DMS53 treated with DMSO at 0.1 percent for 48 hours (cell line): ENCODE measurements at regions not wholly inside any gene's neighbourhood (a gene's known extent, or its start where the extent isn't known, plus 50 kb on each side); places are given as distances from the start of the nearest gene placed in this dataset.

Experiments used
- DNase-seq: peaks from one replicate; lab custom pipeline; 2025; ENCODE audit not compliant: unreplicated experiment; lab: John Stamatoyannopoulos, UW

DNA sequence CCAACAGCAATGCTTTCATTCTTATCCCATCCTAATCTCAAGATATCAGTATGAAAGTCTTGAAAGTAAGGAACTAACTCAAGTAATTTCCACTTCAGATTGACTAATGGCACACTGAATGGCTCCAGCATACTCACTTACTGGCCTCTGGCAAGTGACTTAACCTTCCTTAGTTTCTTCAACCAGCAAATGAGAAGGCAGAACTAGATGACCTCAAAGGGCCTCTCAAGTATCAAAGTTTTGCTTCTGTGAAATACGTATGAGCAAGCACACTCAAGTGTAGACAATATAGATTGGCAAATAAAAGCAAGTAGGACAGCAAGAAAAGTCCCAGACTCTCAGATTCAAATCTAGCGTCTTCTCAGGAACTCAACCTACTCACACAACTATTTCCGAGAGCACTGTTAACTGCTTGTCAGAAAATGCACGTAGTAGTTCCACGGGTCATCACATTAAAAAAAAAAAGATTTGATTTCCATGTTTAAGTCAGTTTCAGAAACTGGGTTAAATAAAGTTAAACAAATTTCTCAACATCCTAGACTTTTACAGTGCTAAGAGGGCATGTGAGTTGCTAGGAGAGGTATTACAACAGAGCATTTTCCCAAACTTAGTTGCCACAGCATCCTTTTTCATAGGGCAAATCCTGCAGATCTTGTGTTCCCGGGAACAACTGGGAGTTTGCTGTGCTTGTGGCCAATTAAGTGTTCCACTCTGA is 276.9 kb upstream of the KLF14 start:
- no peak for DNase-seq

DNA sequence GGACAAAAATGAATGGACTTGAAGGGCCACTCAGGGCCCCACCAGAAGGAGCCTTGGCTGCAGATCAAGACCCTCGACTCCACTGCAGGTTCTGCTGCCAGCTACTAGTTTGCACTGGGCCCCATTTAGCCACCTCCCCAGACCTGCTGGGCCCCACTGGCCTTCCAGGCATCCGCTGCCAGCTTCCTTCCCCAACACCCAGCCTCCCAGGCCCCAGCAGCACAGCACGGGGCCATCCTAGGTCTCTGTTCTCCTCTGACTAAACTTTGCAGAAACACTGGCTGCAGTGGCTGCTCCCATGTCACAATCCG is 277.4 kb upstream of the KLF14 start:
- no peak for DNase-seq

DNA sequence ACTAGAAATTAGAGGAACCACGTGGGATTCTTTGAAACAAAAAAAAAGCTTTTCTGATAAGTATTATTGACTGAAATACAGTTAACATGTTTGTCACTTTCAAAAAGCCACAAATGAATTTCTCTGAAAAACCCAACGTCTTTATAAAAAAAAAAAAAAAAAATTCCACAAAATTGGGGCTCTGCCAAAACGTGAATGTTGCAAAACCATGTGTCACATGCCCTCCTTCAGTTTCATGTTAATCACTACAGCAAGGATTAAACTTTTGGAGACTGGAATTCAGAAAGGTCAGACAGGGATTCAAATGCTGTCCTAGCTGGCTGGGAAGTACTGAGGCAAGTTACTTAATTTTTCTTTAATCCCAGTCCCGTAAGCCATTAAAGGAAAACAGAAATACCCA is 278.0 kb upstream of the KLF14 start:
- no peak for DNase-seq

DNA sequence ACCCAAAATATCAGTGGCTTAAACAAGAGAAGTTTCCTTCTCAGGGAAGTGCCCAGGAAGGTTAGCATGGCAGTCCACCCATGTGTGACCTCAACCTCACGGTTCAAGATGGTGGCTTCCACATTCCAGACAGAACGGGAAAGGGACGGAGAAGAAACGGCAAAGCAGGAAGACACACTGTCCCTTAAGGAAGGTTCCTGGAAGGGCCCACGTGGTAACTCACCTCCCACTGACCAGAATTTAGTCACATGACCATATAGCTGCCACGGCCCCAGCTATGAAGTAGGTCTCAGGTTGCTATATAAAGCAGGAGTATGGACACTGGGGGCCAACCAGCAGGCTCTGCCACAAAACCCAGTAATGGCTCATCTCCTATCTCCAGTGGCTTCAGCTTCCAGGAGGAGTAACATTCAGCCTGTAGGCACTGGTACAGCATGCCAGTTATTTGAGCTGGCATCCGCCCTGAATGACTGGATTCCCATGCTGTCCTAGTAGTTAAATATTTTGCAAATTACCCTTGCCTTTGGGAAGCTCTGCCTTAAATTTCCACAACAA is 278.5 kb upstream of the KLF14 start:
- DNase-seq: no peak

DNA sequence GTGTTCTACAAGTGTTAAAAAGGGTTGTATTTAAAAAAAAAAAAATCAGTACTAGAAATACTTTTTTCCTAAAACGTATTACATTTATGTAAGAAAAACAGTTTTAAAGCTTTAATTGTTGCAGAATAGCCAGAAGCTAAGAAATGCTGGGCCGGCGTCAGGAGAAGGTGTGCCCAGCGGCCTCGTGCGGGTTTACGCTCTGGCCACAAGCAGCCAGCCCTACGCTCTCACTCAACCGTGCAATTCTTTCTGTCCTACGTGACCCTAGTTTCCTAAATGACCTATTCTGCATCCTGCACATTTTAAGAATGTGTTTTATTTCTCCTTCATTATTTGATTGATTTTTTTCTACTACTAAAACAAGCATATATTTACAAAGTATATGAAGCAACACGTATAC is 279.7 kb upstream of the KLF14 start:
- DNase-seq: no peak

DNA sequence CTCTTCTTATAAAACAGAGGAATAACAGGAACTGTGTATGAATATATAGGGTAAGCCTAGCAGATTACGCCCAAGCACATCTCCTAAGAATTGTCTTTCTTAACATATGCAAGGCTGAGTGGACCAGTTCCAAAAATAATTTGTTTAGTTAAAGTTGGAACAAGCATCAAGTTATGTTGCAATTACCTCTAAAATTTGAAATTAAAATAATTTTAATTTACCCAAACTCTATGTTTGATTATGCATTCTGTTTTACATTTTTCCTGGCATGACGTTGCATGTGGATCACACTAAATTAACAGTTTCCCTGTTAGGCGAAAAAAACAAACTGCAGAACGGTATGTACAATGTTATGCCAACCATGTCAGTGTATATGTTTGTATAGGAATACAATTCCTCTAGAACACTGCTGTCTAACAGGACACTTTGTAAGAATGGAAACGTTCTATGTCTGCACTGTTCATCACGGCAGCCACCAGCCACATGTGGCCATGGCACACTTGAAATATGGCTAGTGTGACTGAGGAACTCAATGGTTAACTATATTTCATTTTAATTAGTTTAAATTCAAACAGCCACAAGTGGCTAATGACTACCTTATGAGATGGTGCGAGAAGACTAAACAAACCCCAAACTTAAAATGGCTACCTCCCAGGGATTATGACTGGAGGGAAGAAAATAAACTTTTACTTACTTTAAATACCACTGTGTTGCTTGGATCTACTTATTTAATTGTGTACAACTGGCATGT is 281.1 kb upstream of the KLF14 start:
- no peak for DNase-seq

DNA sequence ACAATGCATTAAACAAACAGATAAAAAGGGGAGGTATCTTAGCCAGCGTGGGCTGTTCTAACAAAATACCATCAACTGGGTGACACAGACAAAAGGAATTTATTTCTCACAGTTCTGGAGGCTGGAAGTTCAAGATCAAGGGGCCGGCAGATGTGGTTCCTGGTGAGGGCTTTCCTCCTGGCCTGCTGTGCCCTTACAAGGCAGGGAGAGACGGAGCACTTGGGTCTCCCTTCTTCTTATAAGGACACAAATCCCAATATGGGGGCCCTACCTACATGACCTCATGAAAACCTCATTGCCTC is 281.6 kb upstream of the KLF14 start:
- no peak for DNase-seq

DNA sequence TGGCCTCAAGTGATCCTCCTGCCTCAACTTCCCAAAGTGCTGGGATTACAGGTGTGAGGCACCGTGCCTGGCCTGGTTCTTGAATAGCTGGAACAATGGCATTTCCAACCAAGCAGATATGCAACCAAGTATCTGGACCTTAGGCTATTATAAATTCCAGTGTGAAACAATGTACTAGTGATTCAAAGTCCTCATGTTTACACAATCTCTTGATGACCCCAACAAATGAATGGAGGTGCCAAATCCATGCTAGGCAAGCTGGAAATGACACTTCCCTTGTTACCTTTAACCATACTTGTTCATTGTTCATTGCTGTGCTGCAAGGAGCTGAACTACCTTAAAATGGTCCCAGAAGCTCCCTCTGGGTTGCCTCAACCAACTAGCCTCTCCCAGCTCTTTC is 282.2 kb upstream of the KLF14 start:
- no peak for DNase-seq

DNA sequence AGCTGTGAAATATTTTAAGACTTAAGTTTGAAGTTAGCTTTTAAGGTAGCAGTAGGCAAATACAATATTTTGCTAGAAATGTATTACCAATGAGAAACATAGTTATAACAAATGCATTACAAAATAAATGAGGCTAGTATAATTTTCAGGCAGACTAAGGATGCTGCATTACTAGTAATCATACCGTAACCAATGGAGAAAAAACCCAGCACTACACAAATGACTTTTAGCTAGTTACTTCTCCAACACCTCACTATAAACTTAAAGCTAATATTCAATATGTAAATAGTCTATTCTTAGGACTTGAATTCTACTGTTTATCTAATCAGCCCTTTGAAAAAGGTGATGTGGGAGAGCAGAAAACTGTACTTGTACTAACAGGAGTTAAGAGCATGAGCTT is 285.3 kb upstream of the KLF14 start:
- DNase-seq: no peak

DNA sequence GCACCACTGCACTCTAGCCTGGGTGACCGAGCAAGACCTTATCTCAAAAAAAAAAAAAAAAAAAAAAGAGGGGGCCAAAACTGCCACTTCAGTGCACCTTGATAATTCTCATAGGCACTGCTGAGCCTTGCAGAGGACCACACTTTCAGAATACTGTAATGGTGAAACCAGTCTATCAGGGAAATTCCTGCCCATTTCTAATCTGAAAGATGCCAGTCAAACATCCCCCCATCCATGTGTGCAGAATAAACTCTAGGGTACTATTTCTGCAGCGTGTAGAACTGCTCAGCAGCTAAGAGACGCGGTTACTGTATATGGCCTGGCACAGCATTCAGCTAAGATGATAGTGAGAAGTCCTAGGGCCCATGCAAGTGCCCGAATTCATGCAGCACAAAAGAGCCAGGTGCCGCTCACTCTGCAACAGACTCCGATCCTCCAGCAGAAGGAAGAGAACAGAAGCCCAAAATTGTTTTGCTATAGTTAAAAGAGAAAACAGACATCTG is 286.8 kb upstream of the KLF14 start:
- no peak for DNase-seq

DNA sequence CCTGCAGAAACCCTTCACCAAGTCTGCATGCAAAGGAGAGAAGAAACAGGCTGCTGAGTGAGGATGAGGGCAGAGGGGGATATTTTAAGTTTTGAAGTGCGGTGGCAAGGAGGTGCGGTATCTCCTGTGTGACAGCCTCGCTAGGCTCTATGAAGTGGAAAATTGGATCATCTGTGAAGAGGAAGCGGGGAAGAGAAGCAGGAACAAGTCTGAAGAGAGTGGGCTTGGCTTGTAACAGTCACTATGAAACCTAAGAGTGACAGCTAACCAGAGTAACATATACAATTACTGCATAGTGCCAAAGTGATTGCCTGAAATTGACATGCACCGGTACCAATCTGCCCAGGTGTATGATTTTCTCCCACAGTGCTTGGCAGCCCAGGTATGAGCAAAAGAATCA is 287.5 kb upstream of the KLF14 start:
- DNase-seq: no peak

DNA sequence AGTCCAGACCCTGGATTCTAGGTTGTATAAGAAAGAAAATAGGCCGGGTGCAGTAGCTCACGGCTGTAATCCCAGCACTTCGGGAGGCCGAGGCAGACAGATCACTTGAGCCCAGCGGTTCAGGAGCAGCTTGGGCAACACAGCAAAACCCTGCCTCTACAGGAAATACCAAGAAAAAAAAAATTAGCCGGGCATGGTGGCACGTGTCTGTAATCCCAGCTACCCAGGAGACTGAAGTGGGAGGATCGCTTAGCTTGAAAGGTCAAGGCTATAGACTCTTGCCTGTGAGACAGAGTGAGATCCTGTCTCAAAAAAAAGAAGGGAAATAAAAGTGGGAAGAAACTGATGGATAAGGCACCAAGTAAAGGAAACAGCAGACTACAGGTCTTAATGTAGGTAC is 287.9 kb upstream of the KLF14 start:
- no peak for DNase-seq

DNA sequence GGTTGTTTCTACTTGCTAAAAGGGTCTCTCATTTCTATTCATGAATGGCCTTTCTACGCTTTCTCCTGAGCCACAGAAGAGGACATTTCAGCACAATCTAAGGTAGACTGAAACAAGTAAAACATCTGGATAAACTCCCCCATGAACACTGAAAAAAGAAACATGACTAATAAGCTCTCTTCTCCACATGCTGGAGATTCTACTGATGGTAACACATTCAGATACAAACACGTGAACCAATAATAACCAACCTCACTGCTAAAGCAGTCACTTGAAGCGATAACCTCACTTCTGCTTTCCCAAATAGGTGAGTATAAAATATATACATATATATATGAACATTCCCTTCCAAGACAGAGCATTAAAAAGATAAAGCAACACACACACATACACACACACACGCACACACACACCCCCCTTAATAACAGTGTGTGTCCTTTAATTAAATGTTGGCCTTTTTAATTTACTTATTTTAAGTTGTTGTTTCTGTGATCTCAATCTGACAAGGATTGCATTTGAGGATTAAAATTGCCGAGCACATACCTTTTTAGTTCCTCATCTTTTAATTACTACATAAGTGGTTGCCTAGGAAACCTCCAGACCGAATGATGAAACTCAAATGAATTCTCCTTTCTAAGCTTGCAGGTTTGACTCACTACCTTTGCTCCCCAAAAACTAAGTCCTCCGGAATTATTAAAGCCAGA is 292.4 kb upstream of the KLF14 start:
- no peak for DNase-seq

DNA sequence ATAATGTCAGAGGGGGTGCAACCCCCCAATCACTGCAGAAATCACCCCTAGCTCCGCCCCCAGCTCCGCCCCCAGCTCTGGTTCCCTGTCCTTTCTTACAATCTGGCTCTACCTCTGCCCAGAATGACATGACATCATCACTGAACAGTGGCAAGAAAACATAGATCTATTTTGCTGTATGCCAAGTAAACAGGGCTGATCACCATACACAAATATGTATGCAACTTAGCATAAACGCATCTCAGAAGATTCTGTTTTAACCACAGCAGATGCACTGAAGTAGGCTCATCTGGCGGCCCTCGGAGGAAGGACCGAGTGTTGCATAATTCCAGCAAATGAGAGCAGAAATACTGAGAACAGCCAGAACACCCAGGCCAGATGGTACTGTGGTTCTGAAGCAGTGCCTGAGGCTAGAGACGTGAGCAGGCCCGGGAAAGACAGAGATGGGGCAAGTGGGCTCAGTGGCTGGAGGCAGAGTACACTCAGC is 293.3 kb upstream of the KLF14 start:
- no peak for DNase-seq

DNA sequence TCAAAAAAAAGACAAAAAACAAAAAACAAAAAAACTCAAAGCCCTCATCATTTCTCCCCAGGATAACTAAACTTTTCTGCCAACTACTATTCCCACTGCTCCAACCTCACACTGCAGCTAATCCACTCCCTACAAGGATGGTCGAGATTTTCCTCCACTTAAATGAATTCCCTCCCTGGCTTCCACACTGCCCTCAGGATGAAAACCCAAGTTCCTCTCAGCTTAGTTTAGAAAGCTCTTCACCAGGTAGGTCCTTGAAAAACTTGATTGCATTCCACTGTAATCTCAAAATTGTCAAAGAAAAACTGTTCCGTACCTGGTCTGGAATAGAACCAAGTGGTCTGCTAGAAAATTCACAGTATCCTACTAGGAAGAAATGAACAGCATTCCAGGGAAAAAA is 294.3 kb upstream of the KLF14 start:
- DNase-seq: no peak

DNA sequence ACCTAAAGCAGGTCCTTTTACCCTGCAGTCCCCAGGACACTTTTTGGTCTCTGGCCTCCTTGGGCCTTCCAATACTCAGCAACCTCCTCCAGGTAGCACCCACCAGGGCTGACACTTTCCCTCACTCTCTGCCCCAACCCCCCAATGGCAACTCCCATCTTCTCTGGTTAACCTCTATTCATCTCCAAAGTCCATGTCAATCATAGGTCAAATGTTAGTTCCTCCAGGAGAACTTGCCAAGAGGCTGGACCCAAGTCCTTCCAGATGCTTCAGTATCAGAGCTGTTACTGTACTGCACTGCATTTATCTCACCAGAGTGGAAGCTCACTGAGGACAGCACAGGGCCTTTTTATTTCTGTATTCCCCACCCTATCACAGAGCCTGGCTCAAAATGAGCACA is 295.0 kb upstream of the KLF14 start:
- no peak for DNase-seq

DNA sequence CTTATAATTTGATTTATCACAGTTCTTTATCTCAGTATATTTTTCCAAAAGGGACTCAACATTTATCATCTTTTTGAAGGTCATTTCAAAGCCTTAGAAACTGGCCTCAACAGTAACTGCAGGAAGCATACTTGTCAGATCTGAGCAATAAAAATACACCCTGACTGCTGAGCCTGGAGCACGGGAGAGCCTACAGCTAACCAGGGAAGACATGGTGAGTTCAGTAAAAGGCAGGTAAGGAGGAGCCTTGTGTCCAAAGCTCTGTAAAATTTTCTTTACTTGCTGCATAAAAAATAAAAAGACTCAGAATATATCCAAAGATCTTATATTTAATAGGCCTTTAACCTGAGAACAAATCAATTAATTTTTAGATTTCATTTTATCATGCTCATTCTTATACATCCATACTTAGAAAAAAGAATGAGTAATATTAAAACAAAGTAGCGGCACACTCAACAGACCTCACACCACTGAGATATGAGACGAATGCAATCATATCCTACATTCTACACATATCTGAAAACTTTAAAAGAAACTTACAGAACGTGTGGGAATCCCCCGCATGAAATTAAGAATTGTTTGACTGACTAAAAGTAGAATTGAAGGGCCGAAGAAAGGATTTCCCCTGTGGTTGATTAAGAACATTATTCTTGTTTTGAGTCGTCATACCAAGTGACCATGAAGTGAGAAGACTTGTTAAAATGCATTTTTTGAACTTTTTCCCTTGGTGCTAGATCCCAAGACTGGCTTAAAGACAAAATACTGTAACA is 296.4 kb upstream of the MKLN1 start:
- no peak for DNase-seq

DNA sequence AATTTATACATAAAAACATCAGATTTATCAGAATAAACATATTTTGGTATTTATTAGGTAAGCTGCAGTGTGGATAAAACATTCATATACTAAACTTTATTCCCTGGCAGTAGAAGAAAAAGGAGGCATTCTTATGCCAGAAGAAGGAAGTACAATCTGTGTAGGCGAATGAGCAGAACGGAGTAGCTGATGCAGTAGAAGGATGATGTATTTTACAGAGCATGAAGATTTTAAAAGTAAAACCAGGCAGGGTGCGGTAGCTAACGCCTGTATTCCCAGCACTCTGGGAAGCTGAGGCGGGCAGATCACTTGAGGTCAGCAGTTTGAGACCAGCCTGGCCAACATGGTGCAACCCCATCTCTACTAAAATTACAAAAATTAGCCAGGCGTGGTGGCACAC is 294.9 kb upstream of the MKLN1 start:
- DNase-seq: no peak

DNA sequence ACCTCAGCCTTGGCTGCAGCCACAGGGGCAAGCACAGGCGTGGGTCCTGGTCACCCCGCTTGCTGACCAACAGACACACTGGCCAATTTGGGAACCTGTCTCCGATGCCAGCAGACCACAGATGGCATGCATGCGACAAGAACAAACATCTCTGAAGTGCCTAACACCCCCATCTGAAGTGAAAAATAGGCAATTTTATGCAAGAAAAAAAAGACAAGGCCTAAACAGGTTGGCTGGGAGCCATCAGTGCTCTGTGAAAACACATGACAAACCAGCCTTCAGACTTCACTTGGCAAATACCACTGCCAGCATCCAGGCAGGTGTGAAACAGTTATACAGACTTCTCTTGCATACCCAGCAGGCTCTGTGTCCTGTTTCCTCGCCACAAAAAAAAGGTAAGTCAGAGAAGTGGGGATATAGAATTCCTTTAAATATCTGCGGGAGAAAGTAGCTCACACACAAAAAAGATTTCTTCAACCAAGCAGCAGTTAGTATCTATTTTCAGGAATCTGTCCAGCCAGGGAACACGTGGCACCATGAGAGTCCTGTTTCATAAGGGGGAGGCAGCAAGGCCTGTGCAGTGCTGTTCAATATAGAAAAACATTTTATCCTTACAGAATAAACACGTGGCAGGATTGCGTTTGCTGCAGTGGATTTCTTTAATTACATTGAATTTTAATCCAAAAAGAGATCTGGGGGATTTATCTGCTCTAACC is 293.4 kb upstream of the MKLN1 start:
- no peak for DNase-seq

DNA sequence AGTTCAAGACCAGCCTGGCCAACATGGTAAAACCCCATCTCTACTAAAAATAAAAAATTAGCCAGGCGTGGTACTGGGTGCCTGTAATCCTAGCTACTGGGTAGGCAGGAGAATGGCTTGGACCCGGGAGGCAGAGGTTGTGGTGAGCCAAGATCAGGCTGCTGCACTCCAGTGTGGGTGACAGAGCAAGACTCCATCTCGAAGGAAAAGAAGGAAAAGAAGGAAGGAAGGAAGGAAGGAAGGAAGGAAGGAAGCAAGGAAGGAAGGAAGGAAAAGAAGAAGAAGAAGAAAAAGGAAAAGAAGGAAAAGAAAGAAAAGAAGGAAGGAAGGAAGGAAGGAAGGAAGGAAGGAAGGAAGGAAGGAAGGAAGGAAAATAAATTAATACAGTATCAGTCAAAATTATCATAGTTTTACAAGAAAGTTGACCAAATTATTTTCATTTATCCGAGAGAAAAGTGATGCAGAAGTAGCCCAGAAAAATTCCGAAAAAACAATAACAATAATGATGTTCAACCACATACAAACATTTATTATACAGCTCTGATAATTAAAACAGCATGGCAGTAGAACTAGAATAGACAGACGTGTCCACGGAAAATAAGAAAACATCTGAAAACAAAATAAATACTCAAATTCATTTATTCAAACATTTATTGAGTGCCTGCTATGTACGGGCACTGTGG is 292.4 kb upstream of the MKLN1 start:
- no peak for DNase-seq
